ENCODE measurements at regions not wholly inside any gene's neighbourhood (a gene's known extent, or its start where the extent isn't known, plus 50 kb on each side); places are given as distances from the start of the nearest gene placed in this dataset.

DNA sequence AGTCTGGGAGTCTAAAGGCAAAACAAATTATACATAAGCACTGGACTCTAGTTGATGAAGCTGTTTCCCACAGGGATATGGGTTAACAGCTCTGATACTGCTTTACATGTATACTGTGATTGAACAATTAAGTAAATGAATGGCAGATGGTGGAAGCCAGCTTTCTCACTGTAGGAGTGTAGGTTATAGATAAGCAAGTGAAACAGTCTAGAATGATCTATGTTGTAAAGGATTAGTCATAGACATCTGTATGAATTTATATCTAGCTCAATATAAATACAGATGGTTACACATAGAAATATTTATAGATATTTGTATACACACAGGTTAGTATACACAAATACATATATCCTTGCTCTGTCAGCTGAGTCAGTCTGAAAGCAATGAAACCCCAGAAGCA is 276.1 kb downstream of the PPARGC1A start:
- intact Hi-C loops (cut with DNase I): no loop called here
- TF ChIP-seq CTCF (IDR thresholded peaks at IDR 0.05): no peak
- Histone ChIP-seq H3K4me1 (no peaks in the 10 kb centered on the region), H3K27me3 (no peaks in the 10 kb centered on the region), H3K27ac (no peak overlapping the region), H3K4me3 (no peak overlapping the region), H3K9me3 (no peaks in the 10 kb centered on the region), H3K36me3 (no peaks in the 10 kb centered on the region)
- DNase-seq (no peak), ATAC-seq (no peak)

DNA sequence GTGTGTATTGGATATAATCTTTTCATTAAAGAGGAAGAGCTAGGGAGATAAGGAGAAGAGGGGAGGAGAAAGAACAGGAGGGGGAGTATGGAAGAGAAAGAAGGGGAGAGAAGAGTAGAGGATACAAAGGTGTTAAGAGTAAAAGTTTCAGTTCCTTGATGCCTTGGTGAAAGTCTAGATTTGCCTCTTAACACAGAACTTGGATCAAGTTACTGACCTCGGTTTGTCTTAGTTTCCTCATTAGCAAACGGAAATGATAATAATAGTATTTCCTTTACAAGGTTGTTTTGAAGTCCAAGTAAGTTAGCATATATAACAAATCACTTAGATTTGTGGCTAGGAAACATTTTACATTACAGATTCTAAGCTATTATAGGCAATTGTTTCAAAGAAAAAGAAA is 287.1 kb downstream of the PPARGC1A start:
- Histone ChIP-seq H3K36me3 (no peaks in the 10 kb centered on the region), H3K27me3 (no peaks in the 10 kb centered on the region), H3K4me1 (no peaks in the 10 kb centered on the region), H3K9me3 (no peaks in the 10 kb centered on the region), H3K27ac (no peak overlapping the region), H3K4me3 (no peak overlapping the region)
- intact Hi-C loops (cut with DNase I): no loop called here
- TF ChIP-seq CTCF (IDR thresholded peaks at IDR 0.05): no peak
- DNase-seq (no peak), ATAC-seq (no peak)

GRCh38 chr4:23594125-23594524 is 295.7 kb downstream of the PPARGC1A start:
- no peak overlapping the region for H3K27ac ChIP-seq
- H3K4me1 ChIP-seq: no peaks in the 10 kb centered on the region
- H3K4me3 ChIP-seq: no peak overlapping the region
- intact Hi-C loops (cut with DNase I): no loop called here
- H3K9me3 ChIP-seq: peaks cover 0 to 6% of the 10 kb centered on the region in 2 donors
- DNase-seq (no peak), ATAC-seq (no peak)
- H3K36me3 ChIP-seq: no peaks in the 10 kb centered on the region
- no peaks in the 10 kb centered on the region for H3K27me3 ChIP-seq
- TF ChIP-seq CTCF (IDR thresholded peaks at IDR 0.05): no peak

DNA sequence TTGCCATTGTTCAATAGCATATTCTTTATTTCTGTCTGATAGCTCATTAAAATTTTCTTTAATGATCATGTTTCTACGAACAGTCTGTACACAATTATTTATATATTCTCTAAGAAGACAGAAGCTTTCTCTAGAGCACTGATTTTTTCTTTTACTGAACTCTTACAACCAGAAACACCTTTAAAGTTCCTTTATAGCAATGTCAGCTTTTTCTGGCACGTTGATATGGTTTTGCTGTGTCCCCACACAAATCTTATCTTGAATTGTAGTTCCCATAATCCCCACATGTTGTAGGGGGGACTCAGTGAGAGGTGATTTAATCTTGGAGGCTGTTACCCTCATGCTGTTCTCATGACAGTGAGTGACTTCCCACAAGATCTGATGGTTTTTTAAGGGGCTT is 299.4 kb downstream of the PPARGC1A start:
- Histone ChIP-seq H3K4me1 (no peaks in the 10 kb centered on the region), H3K9me3 (peaks cover 0 to 6% of the 10 kb centered on the region in 2 donors), H3K27ac (no peak overlapping the region), H3K4me3 (no peak overlapping the region), H3K36me3 (no peaks in the 10 kb centered on the region), H3K27me3 (no peaks in the 10 kb centered on the region)
- ATAC-seq: no peak
- DNase-seq: no peak
- intact Hi-C loops (cut with DNase I): no loop called here
- TF ChIP-seq CTCF (IDR thresholded peaks at IDR 0.05): no peak

GRCh38 chr4:23584024-23584423 is 305.8 kb downstream of the PPARGC1A start:
- Histone ChIP-seq H3K4me3 (no peak overlapping the region), H3K36me3 (no peaks in the 10 kb centered on the region), H3K27ac (no peak overlapping the region), H3K9me3 (no peaks in the 10 kb centered on the region), H3K27me3 (no peaks in the 10 kb centered on the region), H3K4me1 (no peaks in the 10 kb centered on the region)
- no peak for ATAC-seq
- DNase-seq: no peak
- intact Hi-C loops (cut with DNase I): no loop called here
- TF ChIP-seq CTCF (IDR thresholded peaks at IDR 0.05): no peak
